MM.1S (cell line): ENCODE measurements at regions not wholly inside any gene's neighbourhood (a gene's known extent, or its start where the extent isn't known, plus 50 kb on each side); places are given as distances from the start of the nearest gene placed in this dataset.

Experiments used
- CTCF ChIP-seq: fragments of 300-600 bp; sonication (generic); IDR thresholded peaks from 2 replicates; pipeline ENCODE4 v1.5.1; 2016; ENCODE audit warnings: antibody characterized with exemption, low read length, mixed read lengths
- EZH2 ChIP-seq: fragments of 300-600 bp; sonication (generic); optimal IDR thresholded peaks from 2 replicates; pipeline ENCODE3; 2017; ENCODE audit warnings: low read depth, mild to moderate bottlenecking, antibody characterized with exemption, low read length, mixed read lengths
- EZH2phosphoT487 ChIP-seq: fragments of 300-600 bp; sonication (generic); IDR thresholded peaks from 2 replicates; pipeline ENCODE4 v1.6.1; 2018; ENCODE audit warnings: antibody characterized with exemption, low read length

DNA sequence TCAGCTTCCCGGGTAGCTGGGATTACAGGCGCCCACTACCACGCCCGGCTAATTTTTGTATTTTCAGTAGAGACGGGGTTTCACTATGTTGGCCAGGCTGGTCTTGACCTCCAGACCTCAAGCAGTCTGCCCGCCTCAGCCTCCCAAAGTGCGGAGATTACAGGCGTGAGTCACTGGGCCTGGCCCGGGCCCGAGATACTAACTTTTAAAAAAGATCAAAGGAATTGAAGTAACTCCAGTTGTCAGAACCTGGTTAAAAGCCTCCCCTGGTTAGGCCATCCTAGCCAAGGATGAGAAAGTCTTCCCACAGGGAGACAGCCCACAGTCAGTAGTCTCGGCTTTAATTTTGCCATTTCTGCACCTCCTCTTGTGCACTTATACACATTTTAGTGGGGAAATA, 212.3 kb upstream of the MCTP2 start:
- TF ChIP-seq EZH2phosphoT487 (no peak), CTCF (no peak), EZH2 (no peak)
